ENCODE measurements at regions not wholly inside any gene's neighbourhood (a gene's known extent, or its start where the extent isn't known, plus 50 kb on each side); places are given as distances from the start of the nearest gene placed in this dataset.
"Not testable (repeated sequence)": the region's sequence is repeated elsewhere in the genome, so short reads cannot be mapped to it uniquely, and the experiment has no call there.

DNA sequence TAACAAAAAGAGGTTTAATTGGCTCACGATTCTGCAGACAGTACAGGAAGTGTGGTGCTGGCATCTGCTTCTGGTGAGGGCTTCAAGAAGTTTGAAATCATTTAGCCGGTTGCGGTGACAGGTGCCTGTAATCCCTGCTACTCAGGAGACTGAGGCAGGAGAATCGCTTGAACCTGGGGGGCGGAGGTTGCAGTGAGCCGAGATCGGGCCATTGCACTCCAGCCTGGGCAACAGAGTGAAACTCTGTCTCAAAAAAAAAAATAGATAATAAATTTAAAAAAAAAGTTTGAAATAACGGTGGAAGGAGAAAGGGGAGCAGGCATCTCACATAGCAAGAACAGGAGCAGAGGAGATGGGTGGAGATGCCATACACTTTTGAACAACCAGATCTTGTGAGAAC is 71.9 kb upstream of the TPTE start:
- H3K4me3 ChIP-seq (ENCODE audit: insufficient read depth, low read depth, low read length), result not testable (repeated sequence)

DNA sequence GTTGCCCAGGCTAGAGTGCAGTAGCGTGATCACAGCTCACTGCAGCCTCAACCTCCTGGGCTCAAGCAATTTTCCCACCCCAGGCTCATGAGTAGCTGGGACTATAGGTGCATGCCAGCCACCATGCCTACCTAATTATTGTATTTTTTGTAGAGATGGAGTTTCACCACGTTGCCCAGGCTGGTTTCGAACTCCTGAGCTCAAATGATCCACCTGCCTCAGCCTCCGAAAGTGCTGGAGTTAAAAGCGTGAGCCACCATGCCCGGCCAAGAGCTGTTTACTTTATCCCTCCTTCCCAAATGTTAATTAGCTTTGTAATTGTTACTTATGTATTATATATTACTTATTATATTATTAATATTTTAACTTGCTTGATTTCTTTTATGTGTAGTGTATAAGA is 70.1 kb upstream of the TPTE start:
- H3K36me3 ChIP-seq (ENCODE audit: control insufficient read depth, insufficient read depth, low read length); H3K27me3 ChIP-seq (ENCODE audit: control insufficient read depth, insufficient read depth, low read length, poor library complexity, severe bottlenecking); H3K27ac ChIP-seq (ENCODE audit: insufficient read depth, low read depth, low read length, poor library complexity, severe bottlenecking); H3K4me1 ChIP-seq (ENCODE audit: control insufficient read depth, insufficient read depth, low read length); H3K4me3 ChIP-seq (ENCODE audit: insufficient read depth, low read depth, low read length): not testable (repeated sequence)
- WGBS, 2 experiments, result 58 to 62% methylated on average over 4 of the region's 6 CpGs
- peaks cover 27% of the 10 kb centered on the region for H3K9me3 ChIP-seq (ENCODE audit: control insufficient read depth, low read length)

More for the DNA sequence above, 71.9 kb upstream of the TPTE start:
- H3K27me3 ChIP-seq (ENCODE audit: control insufficient read depth, insufficient read depth, low read length, poor library complexity, severe bottlenecking); H3K27ac ChIP-seq (ENCODE audit: insufficient read depth, low read depth, low read length, poor library complexity, severe bottlenecking); H3K4me1 ChIP-seq (ENCODE audit: control insufficient read depth, insufficient read depth, low read length); H3K36me3 ChIP-seq (ENCODE audit: control insufficient read depth, insufficient read depth, low read length): not testable (repeated sequence)
- peaks cover 23% of the 10 kb centered on the region for H3K9me3 ChIP-seq (ENCODE audit: control insufficient read depth, low read length)
- 75 to 79% methylated on average over 8 of the region's 8 CpGs for WGBS, 2 experiments

GRCh38 chr21:10457765-10458164 is 63.6 kb upstream of the TPTE start:
- not testable (repeated sequence) for H3K4me3 ChIP-seq (ENCODE audit: insufficient read depth, low read depth, low read length); H3K4me1 ChIP-seq (ENCODE audit: control insufficient read depth, insufficient read depth, low read length); H3K27ac ChIP-seq (ENCODE audit: insufficient read depth, low read depth, low read length, poor library complexity, severe bottlenecking); H3K36me3 ChIP-seq (ENCODE audit: control insufficient read depth, insufficient read depth, low read length); H3K27me3 ChIP-seq (ENCODE audit: control insufficient read depth, insufficient read depth, low read length, poor library complexity, severe bottlenecking)
- peaks cover 33% of the 10 kb centered on the region for H3K9me3 ChIP-seq (ENCODE audit: control insufficient read depth, low read length)
- 36 to 43% methylated on average over 2 of the region's 2 CpGs for WGBS, 2 experiments

- not testable (repeated sequence) for H3K27ac ChIP-seq (ENCODE audit: insufficient read depth, low read depth, low read length, poor library complexity, severe bottlenecking); H3K4me1 ChIP-seq (ENCODE audit: control insufficient read depth, insufficient read depth, low read length); H3K36me3 ChIP-seq (ENCODE audit: control insufficient read depth, insufficient read depth, low read length); H3K27me3 ChIP-seq (ENCODE audit: control insufficient read depth, insufficient read depth, low read length, poor library complexity, severe bottlenecking); H3K4me3 ChIP-seq (ENCODE audit: insufficient read depth, low read depth, low read length)
- peaks cover 48% of the 10 kb centered on the region for H3K9me3 ChIP-seq (ENCODE audit: control insufficient read depth, low read length)
- 69 to 71% methylated on average over 5 of the region's 5 CpGs for WGBS, 2 experiments
Measured at GRCh38 chr21:10460957-10461356, 60.4 kb upstream of the TPTE start.

DNA sequence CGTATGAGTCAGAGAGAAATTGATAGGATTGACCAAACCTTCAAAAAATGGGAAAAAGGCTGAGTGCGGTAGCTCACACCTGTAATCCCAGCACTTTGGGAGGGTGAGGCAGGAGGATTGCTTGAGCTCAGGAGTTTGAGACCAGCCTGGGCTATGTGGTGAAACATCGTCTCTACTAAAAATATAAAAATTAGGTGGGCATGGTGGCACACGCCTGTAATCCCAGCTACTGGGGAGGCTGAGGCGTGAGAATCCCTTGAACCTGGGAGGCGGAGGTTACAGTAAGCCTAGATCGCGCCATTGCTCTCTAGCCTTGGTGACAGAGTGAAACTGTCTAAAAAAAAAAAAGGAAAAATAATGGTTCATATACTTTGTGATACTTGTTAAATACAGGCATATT is 59.9 kb upstream of the TPTE start:
- not testable (repeated sequence) for H3K4me3 ChIP-seq (ENCODE audit: insufficient read depth, low read depth, low read length); H3K27me3 ChIP-seq (ENCODE audit: control insufficient read depth, insufficient read depth, low read length, poor library complexity, severe bottlenecking); H3K36me3 ChIP-seq (ENCODE audit: control insufficient read depth, insufficient read depth, low read length); H3K4me1 ChIP-seq (ENCODE audit: control insufficient read depth, insufficient read depth, low read length); H3K27ac ChIP-seq (ENCODE audit: insufficient read depth, low read depth, low read length, poor library complexity, severe bottlenecking)
- peaks cover 48% of the 10 kb centered on the region for H3K9me3 ChIP-seq (ENCODE audit: control insufficient read depth, low read length)
- WGBS, 2 experiments, result 69% methylated on average over 8 of the region's 8 CpGs

- no peak overlapping the region for H3K27ac ChIP-seq (ENCODE audit: insufficient read depth, low read depth, low read length, poor library complexity, severe bottlenecking)
- no peaks in the 10 kb centered on the region for H3K4me1 ChIP-seq (ENCODE audit: control insufficient read depth, insufficient read depth, low read length)
- 70 to 71% methylated on average over 5 of the region's 5 CpGs for WGBS, 2 experiments
- H3K36me3 ChIP-seq (ENCODE audit: control insufficient read depth, insufficient read depth, low read length), result no peaks in the 10 kb centered on the region
- no peak overlapping the region for H3K4me3 ChIP-seq (ENCODE audit: insufficient read depth, low read depth, low read length)
- H3K9me3 ChIP-seq (ENCODE audit: control insufficient read depth, low read length), result peaks cover 47% of the 10 kb centered on the region
- H3K27me3 ChIP-seq (ENCODE audit: control insufficient read depth, insufficient read depth, low read length, poor library complexity, severe bottlenecking), result no peaks in the 10 kb centered on the region
Measured at GRCh38 chr21:10463156-10463555, 58.2 kb upstream of the TPTE start.

GRCh38 chr21:10464975-10465374 is 56.4 kb upstream of the TPTE start:
- H3K27ac ChIP-seq (ENCODE audit: insufficient read depth, low read depth, low read length, poor library complexity, severe bottlenecking), result no peak overlapping the region
- peaks cover 45% of the 10 kb centered on the region for H3K9me3 ChIP-seq (ENCODE audit: control insufficient read depth, low read length)
- no peak overlapping the region for H3K4me3 ChIP-seq (ENCODE audit: insufficient read depth, low read depth, low read length)
- H3K4me1 ChIP-seq (ENCODE audit: control insufficient read depth, insufficient read depth, low read length), result no peaks in the 10 kb centered on the region
- H3K36me3 ChIP-seq (ENCODE audit: control insufficient read depth, insufficient read depth, low read length), result no peaks in the 10 kb centered on the region
- 43 to 59% methylated on average over 3 of the region's 3 CpGs for WGBS, 2 experiments
- no peaks in the 10 kb centered on the region for H3K27me3 ChIP-seq (ENCODE audit: control insufficient read depth, insufficient read depth, low read length, poor library complexity, severe bottlenecking)

- 67 to 69% methylated on average over 10 of the region's 10 CpGs for WGBS, 2 experiments
- H3K27me3 ChIP-seq (ENCODE audit: control insufficient read depth, insufficient read depth, low read length, poor library complexity, severe bottlenecking); H3K4me3 ChIP-seq (ENCODE audit: insufficient read depth, low read depth, low read length); H3K36me3 ChIP-seq (ENCODE audit: control insufficient read depth, insufficient read depth, low read length); H3K4me1 ChIP-seq (ENCODE audit: control insufficient read depth, insufficient read depth, low read length); H3K27ac ChIP-seq (ENCODE audit: insufficient read depth, low read depth, low read length, poor library complexity, severe bottlenecking): not testable (repeated sequence)
- H3K9me3 ChIP-seq (ENCODE audit: control insufficient read depth, low read length), result peaks cover 39% of the 10 kb centered on the region
Measured at GRCh38 chr21:10465524-10466110, 55.8 kb upstream of the TPTE start.

- WGBS, 2 experiments, result 14 to 25% methylated on average over 1 to 2 of the region's 2 CpGs
- H3K9me3 ChIP-seq (ENCODE audit: control insufficient read depth, low read length), result peaks cover 33% of the 10 kb centered on the region
- H3K4me3 ChIP-seq (ENCODE audit: insufficient read depth, low read depth, low read length), result no peak overlapping the region
- H3K4me1 ChIP-seq (ENCODE audit: control insufficient read depth, insufficient read depth, low read length), result no peaks in the 10 kb centered on the region
- H3K27me3 ChIP-seq (ENCODE audit: control insufficient read depth, insufficient read depth, low read length, poor library complexity, severe bottlenecking), result no peaks in the 10 kb centered on the region
- H3K27ac ChIP-seq (ENCODE audit: insufficient read depth, low read depth, low read length, poor library complexity, severe bottlenecking), result no peak overlapping the region
- H3K36me3 ChIP-seq (ENCODE audit: control insufficient read depth, insufficient read depth, low read length), result no peaks in the 10 kb centered on the region
Measured at GRCh38 chr21:10466200-10466599, 55.2 kb upstream of the TPTE start.
